Sigmoid colon (tissue), 4 donors: ENCODE measurements at regions not wholly inside any gene's neighbourhood (a gene's known extent, or its start where the extent isn't known, plus 50 kb on each side); places are given as distances from the start of the nearest gene placed in this dataset.

ENCODE experiments used
- CTCF ChIP-seq, 4 experiments: fragments of 450-650 bp in 3 of 4; fragments of 200-600 bp in 1 of 4; IDR thresholded peaks; one replicate each; pipeline ENCODE4 v1.5.1; 2016 to 2019; ENCODE audit warnings: antibody characterized with exemption in 4 of 4, mild to moderate bottlenecking in 3 of 4, moderate library complexity in 2 of 4
- EP300 ChIP-seq, 4 donors: sonication (generic); formaldehyde crosslinking; IDR thresholded peaks; one replicate each; pipeline ENCODE4 v1.6.1; 2017; ENCODE audit warnings: antibody characterized with exemption in 4 of 4
- POLR2A ChIP-seq, 2 donors: fragments of 450-650 bp; IDR thresholded peaks; one replicate each; pipeline ENCODE4 v1.6.1; 2016; ENCODE audit warnings: antibody characterized with exemption in 2 of 2, mild to moderate bottlenecking in 2 of 2, moderate library complexity in 2 of 2

GRCh38 chr1:106276871-106277270, 779.6 kb upstream of the PRMT6 start:
- no peak for TF ChIP-seq POLR2A (IDR thresholded peaks at IDR 0.05)
- no peak for TF ChIP-seq CTCF (IDR thresholded peaks at IDR 0.05)
- no peak for TF ChIP-seq EP300 (IDR thresholded peaks at IDR 0.05)
